ENCODE measurements at regions not wholly inside any gene's neighbourhood (a gene's known extent, or its start where the extent isn't known, plus 50 kb on each side); places are given as distances from the start of the nearest gene placed in this dataset.
"Not testable (repeated sequence)": the region's sequence is repeated elsewhere in the genome, so short reads cannot be mapped to it uniquely, and the experiment has no call there.

GRCh38 chr12:92417373-92417772 lies 271.7 kb upstream of the BTG1 start:
- DNase-seq: no peak

GRCh38 chr12:92416385-92416812 lies 270.8 kb upstream of the BTG1 start:
- DNase-seq: no peak

GRCh38 chr12:92414170-92415070 lies 268.8 kb upstream of the BTG1 start:
- no peak for DNase-seq

- no peak for DNase-seq
Measured at GRCh38 chr12:92413286-92413685, 267.6 kb upstream of the BTG1 start.

GRCh38 chr12:92412856-92413255 lies 267.2 kb upstream of the BTG1 start:
- no peak for DNase-seq

- no peak for DNase-seq
Measured at GRCh38 chr12:92411687-92412086, 266.0 kb upstream of the BTG1 start.

- peak; percentile 4 for DNase-seq
Measured at GRCh38 chr12:92408072-92408900, 262.6 kb upstream of the BTG1 start.

- not testable (repeated sequence) for DNase-seq
Measured at GRCh38 chr12:92406404-92407070, 260.9 kb upstream of the BTG1 start.

- DNase-seq: not testable (repeated sequence)
Measured at GRCh38 chr12:92405801-92406251, 260.2 kb upstream of the BTG1 start.

GRCh38 chr12:92404921-92405320 lies 259.3 kb upstream of the BTG1 start:
- DNase-seq: no peak

GRCh38 chr12:92404259-92404894 lies 258.7 kb upstream of the BTG1 start:
- no peak for DNase-seq

- DNase-seq: no peak
Measured at GRCh38 chr12:92403210-92404175, 257.8 kb upstream of the BTG1 start.

- no peak for DNase-seq
Measured at GRCh38 chr12:92402415-92402814, 256.8 kb upstream of the BTG1 start.

GRCh38 chr12:92400006-92400405 lies 254.4 kb upstream of the BTG1 start:
- DNase-seq: no peak

GRCh38 chr12:92398565-92399309 lies 253.1 kb upstream of the BTG1 start:
- DNase-seq: no peak

- no peak for DNase-seq
Measured at GRCh38 chr12:92396647-92397252, 251.1 kb upstream of the BTG1 start.

GRCh38 chr12:92395322-92395721 lies 249.7 kb upstream of the BTG1 start:
- no peak for DNase-seq

- DNase-seq: no peak
Measured at GRCh38 chr12:92394895-92395294, 249.2 kb upstream of the BTG1 start.

GRCh38 chr12:92393504-92393903 lies 247.9 kb upstream of the BTG1 start:
- no peak for DNase-seq

- DNase-seq: not testable (repeated sequence)
Measured at GRCh38 chr12:92391726-92392125, 246.1 kb upstream of the BTG1 start.
